ENCODE measurements at regions not wholly inside any gene's neighbourhood (a gene's known extent, or its start where the extent isn't known, plus 50 kb on each side); places are given as distances from the start of the nearest gene placed in this dataset.

- Mint-ChIP-seq H3K9me3 (peaks cover 3% of the 10 kb centered on the region), H3K27ac (no peak overlapping the region), H3K27me3 (no peaks in the 10 kb centered on the region), H3K4me3 (no peak overlapping the region), H3K36me3 (ENCODE audit: low read depth) (no peaks in the 10 kb centered on the region), H3K4me1 (ENCODE audit: low read depth) (no peaks in the 10 kb centered on the region)
- Histone ChIP-seq H3K4me3 (ENCODE audit: low read length) (no peak overlapping the region), H3K27me3 (ENCODE audit: control insufficient read depth in 1 of 2, insufficient read depth in 2 of 2, low read length in 2 of 2) (no peaks in the 10 kb centered on the region), H3K27ac (ENCODE audit: low read depth in 1 of 2, low read length in 2 of 2) (no peak overlapping the region), H3K36me3 (ENCODE audit: insufficient read depth, low read length) (no peaks in the 10 kb centered on the region), H3K4me1 (ENCODE audit: insufficient read depth, low read length) (no peaks in the 10 kb centered on the region), H3K9me3 (ENCODE audit: control insufficient read depth in 1 of 2, insufficient read depth in 1 of 2, low read length in 2 of 2) (peaks cover 0 to 7% of the 10 kb centered on the region in 2 experiments)
- DNase-seq (no peak), ATAC-seq (ENCODE audit: poor library complexity) (no peak)
- CTCF ChIA-PET, result no interaction called here
- intact Hi-C loops (cut with DNase I, micrococcal nuclease), result no loop called here
- no peak for TF ChIP-seq CTCF (IDR thresholded peaks at IDR 0.05)
- POLR2A ChIA-PET, result no interaction called here
These were observed 177.3 kb downstream of the DKK1 start for GRCh38 chr10:52491246-52491995.

- no peak overlapping the region for H3K27ac Mint-ChIP-seq
- no peaks in the 10 kb centered on the region for H3K4me1 Mint-ChIP-seq (ENCODE audit: low read depth)
- H3K9me3 ChIP-seq (ENCODE audit: control insufficient read depth in 1 of 2, insufficient read depth in 1 of 2, low read length in 2 of 2), result peaks cover 8% of the 10 kb centered on the region in 2 experiments
- DNase-seq (no peak), ATAC-seq (ENCODE audit: poor library complexity) (no peak)
- POLR2A ChIA-PET, result no interaction called here
- no peak overlapping the region for H3K27ac ChIP-seq (ENCODE audit: low read depth in 1 of 2, low read length in 2 of 2)
- TF ChIP-seq CTCF (IDR thresholded peaks at IDR 0.05), result no peak
- intact Hi-C loops (cut with DNase I, micrococcal nuclease), result no loop called here
- no peaks in the 10 kb centered on the region for H3K27me3 Mint-ChIP-seq
- no peak overlapping the region for H3K4me3 ChIP-seq (ENCODE audit: low read length)
- H3K27me3 ChIP-seq (ENCODE audit: control insufficient read depth in 1 of 2, insufficient read depth in 2 of 2, low read length in 2 of 2), result no peaks in the 10 kb centered on the region
- H3K36me3 ChIP-seq (ENCODE audit: insufficient read depth, low read length), result no peaks in the 10 kb centered on the region
- no peak overlapping the region for H3K4me3 Mint-ChIP-seq
- no peaks in the 10 kb centered on the region for H3K4me1 ChIP-seq (ENCODE audit: insufficient read depth, low read length)
- H3K36me3 Mint-ChIP-seq (ENCODE audit: low read depth), result no peaks in the 10 kb centered on the region
- CTCF ChIA-PET, result no interaction called here
- H3K9me3 Mint-ChIP-seq, result peaks cover 17% of the 10 kb centered on the region
These were observed 185.2 kb downstream of the DKK1 start for GRCh38 chr10:52499281-52499680.

- H3K27ac Mint-ChIP-seq, result no peak overlapping the region
- Histone ChIP-seq H3K4me3 (ENCODE audit: low read length) (no peak overlapping the region), H3K9me3 (ENCODE audit: control insufficient read depth in 1 of 2, insufficient read depth in 1 of 2, low read length in 2 of 2) (peaks cover 8 to 11% of the 10 kb centered on the region in 2 experiments), H3K36me3 (ENCODE audit: insufficient read depth, low read length) (no peaks in the 10 kb centered on the region), H3K4me1 (ENCODE audit: insufficient read depth, low read length) (no peaks in the 10 kb centered on the region), H3K27me3 (ENCODE audit: control insufficient read depth in 1 of 2, insufficient read depth in 2 of 2, low read length in 2 of 2) (no peaks in the 10 kb centered on the region), H3K27ac (ENCODE audit: low read depth in 1 of 2, low read length in 2 of 2) (no peak overlapping the region)
- H3K9me3 Mint-ChIP-seq, result peaks cover 24% of the 10 kb centered on the region
- TF ChIP-seq CTCF (IDR thresholded peaks at IDR 0.05), result no peak
- no peak overlapping the region for H3K4me3 Mint-ChIP-seq
- no peaks in the 10 kb centered on the region for H3K4me1 Mint-ChIP-seq (ENCODE audit: low read depth)
- ATAC-seq (ENCODE audit: poor library complexity) (no peak), DNase-seq (no peak)
- H3K36me3 Mint-ChIP-seq (ENCODE audit: low read depth), result no peaks in the 10 kb centered on the region
- intact Hi-C loops (cut with DNase I, micrococcal nuclease), result no loop called here
- no peaks in the 10 kb centered on the region for H3K27me3 Mint-ChIP-seq
- CTCF ChIA-PET, result no interaction called here
- POLR2A ChIA-PET, result no interaction called here
These were observed 186.4 kb downstream of the DKK1 start for GRCh38 chr10:52500476-52500875.
